HCT116 (cell line): ENCODE measurements at regions not wholly inside any gene's neighbourhood (a gene's known extent, or its start where the extent isn't known, plus 50 kb on each side); places are given as distances from the start of the nearest gene placed in this dataset.

Source experiments
- ATAC-seq: fragments of 200-7000 bp; cut with Tn5 transposase; 2 replicates; pipeline ENCODE4 v1.9.1; 2020; ENCODE audit warnings: mild to moderate bottlenecking, moderate library complexity
- BruUV-seq: library from RNA; stranded (reverse); fragments of 400-500 nt; replicated peaks from 2 replicates; lab custom pipeline; 2021; lab: Mats Ljungman, UMichigan
- CTCF ChIA-PET: fragments of 300-600 bp; sonication (Branson Sonifier 250); formaldehyde crosslinking; loops from one replicate; lab custom pipeline; 2021; ENCODE audit warnings: antibody characterized with exemption; lab: Charles Lee
- POLR2A ChIA-PET: fragments of 300-600, 350-600 bp; sonication (Branson Sonifier 250); formaldehyde crosslinking; loops from one replicate; lab custom pipeline; 2021; ENCODE audit warnings: antibody characterized with exemption; lab: Charles Lee
- RAD21 ChIA-PET, 2 experiments: fragments of 300-600 bp; sonication (Branson Sonifier 250); formaldehyde crosslinking; loops; one replicate each; lab custom pipeline; 2023; ENCODE audit warnings: low total read pairs in 2 of 2; ENCODE audit not compliant: uncharacterized antibody in 2 of 2, unreplicated experiment in 2 of 2, low non-redundant PET in 1 of 2; lab: Charles Lee
- DNase-seq: peaks from one replicate; pipeline ENCODE4 v3.0.0-alpha.2; 2010; ENCODE audit warnings: low read depth, low spot score
- H2AFZ ChIP-seq: fragments of 200-600 bp; shearing (Covaris generic), sonication (generic); 2 replicates; pipeline ENCODE4 v1.6.1; 2017; ENCODE audit warnings: low read depth, mixed run types, mixed read lengths, antibody characterized with exemption, low read length; ENCODE audit not compliant: poor library complexity, severe bottlenecking
- H3K27ac ChIP-seq: 2 replicates; pipeline ENCODE4 v1.5.1; 2012; ENCODE audit warnings: low read depth, low read length
- H3K27me3 ChIP-seq: fragments of 200-600 bp; sonication (generic); 2 replicates; pipeline ENCODE4 v1.6.1; 2016; ENCODE audit warnings: mixed run types, low read length, mixed read lengths; ENCODE audit not compliant: insufficient read depth
- H3K36me3 ChIP-seq, 2 experiments: fragments of 200-500 bp in 1 of 2; fragments of 200-600 bp in 1 of 2; sonication (Bioruptor generic) in 1 of 2; sonication (generic) in 1 of 2; 2 replicates each; pipeline versions ENCODE4 v1.5.1 to v1.6.1; 2014 to 2016; ENCODE audit warnings: low read length in 2 of 2, inconsistent platforms in 1 of 2, mixed read lengths in 1 of 2, mixed run types in 1 of 2; ENCODE audit not compliant: insufficient read depth in 2 of 2, control insufficient read depth in 1 of 2
- H3K4me1 ChIP-seq, 2 experiments: fragments of 200-600 bp in 1 of 2; sonication (generic) in 1 of 2; 2 replicates each; pipeline versions ENCODE4 v1.5.1 to v1.6.1; 2012 to 2017; ENCODE audit warnings: low read length in 2 of 2, inconsistent platforms in 1 of 2, mild to moderate bottlenecking in 1 of 2, mixed read lengths in 1 of 2, mixed run types in 1 of 2, moderate library complexity in 1 of 2; ENCODE audit not compliant: insufficient read depth in 2 of 2, control insufficient read depth in 1 of 2
- H3K4me2 ChIP-seq: fragments of 200-600 bp; sonication (generic); 2 replicates; pipeline ENCODE4 v1.6.1; 2017; ENCODE audit warnings: mixed run types, low read length, mixed read lengths
- H3K4me3 ChIP-seq, 2 experiments: fragments of 200-600 bp in 1 of 2; sonication (generic) in 1 of 2; replicated peaks in 1 of 2; 2 replicates each; pipeline ENCODE4 v1.5.1; 2011 to 2016; ENCODE audit warnings: low read length in 2 of 2, control low read depth in 1 of 2, low read depth in 1 of 2, mild to moderate bottlenecking in 1 of 2, mixed read lengths in 1 of 2, mixed run types in 1 of 2
- H3K79me2 ChIP-seq: fragments of 200-600 bp; sonication (generic); 2 replicates; pipeline ENCODE4 v1.6.1; 2017; ENCODE audit warnings: mild to moderate bottlenecking, mixed run types, low read length, moderate library complexity, mixed read lengths; ENCODE audit not compliant: insufficient read depth
- H3K9ac ChIP-seq: fragments of 200-600 bp; sonication (generic); 2 replicates; pipeline ENCODE4 v1.6.1; 2016; ENCODE audit warnings: low read length, mixed read lengths
- H3K9me2 ChIP-seq: fragments of 200-600 bp; sonication (generic), shearing (Covaris generic); 2 replicates; pipeline ENCODE4 v1.6.1; 2017; ENCODE audit warnings: mixed run types, mild to moderate bottlenecking, moderate library complexity; ENCODE audit not compliant: insufficient read depth
- H3K9me3 ChIP-seq, 2 experiments: fragments of 200-500 bp in 1 of 2; fragments of 200-600 bp in 1 of 2; sonication (Bioruptor generic) in 1 of 2; sonication (generic) in 1 of 2; 2 replicates each; pipeline ENCODE4 v1.6.1; 2014 to 2017; ENCODE audit warnings: low read length in 2 of 2, mixed read lengths in 2 of 2, inconsistent platforms in 1 of 2, low read depth in 1 of 2, mild to moderate bottlenecking in 1 of 2, mixed run types in 1 of 2, moderate library complexity in 1 of 2; ENCODE audit not compliant: control insufficient read depth in 1 of 2, insufficient read depth in 1 of 2
- H4K20me1 ChIP-seq: fragments of 200-600 bp; sonication (generic), shearing (Covaris generic); 2 replicates; pipeline ENCODE4 v1.6.1; 2017; ENCODE audit warnings: mixed run types, mild to moderate bottlenecking, moderate library complexity; ENCODE audit not compliant: insufficient read depth
- CBX3 ChIP-seq: IDR thresholded peaks from 2 replicates; pipeline ENCODE4 v1.6.1; 2012; ENCODE audit warnings: low read depth
- JUND ChIP-seq: IDR thresholded peaks from 2 replicates; pipeline ENCODE4 v1.6.1; 2012
- SRF ChIP-seq: IDR thresholded peaks from 2 replicates; pipeline ENCODE4 v1.6.1; 2012; ENCODE audit warnings: low read depth
- intact Hi-C: fragments of 100-400 bp; cut with micrococcal nuclease; formaldehyde crosslinking; loops from 2 replicates; pipeline ENCODE4 v1.10.0; 2022

GRCh38 chr6:141956046-141956761 lies 176.5 kb upstream of the GJE1 start:
- no peaks in the 10 kb centered on the region for H3K36me3 ChIP-seq
- H2AFZ ChIP-seq: no peak overlapping the region
- no peaks in the 10 kb centered on the region for H3K79me2 ChIP-seq
- no peak overlapping the region for H3K4me2 ChIP-seq
- H3K9me2 ChIP-seq: no peaks in the 10 kb centered on the region
- no peak overlapping the region for H3K27ac ChIP-seq
- no peaks in the 10 kb centered on the region for H3K27me3 ChIP-seq
- H3K9ac ChIP-seq: no peak overlapping the region
- BruUV-seq: no TSS peak
- H3K9me3 ChIP-seq: no peaks in the 10 kb centered on the region; a peak in 2 of 4 replicates
- CTCF ChIA-PET: no interaction called here
- peaks cover 0 to 6% of the 10 kb centered on the region in 2 experiments; a peak in 1 of 4 replicates for H3K4me1 ChIP-seq
- DNase-seq (no peak), ATAC-seq (no peak)
- no peak overlapping the region for H3K4me3 ChIP-seq
- intact Hi-C loops: no loop called here
- RAD21 ChIA-PET: no interaction called here
- TF ChIP-seq JUND: no peak
- TF ChIP-seq SRF: no peak
- H4K20me1 ChIP-seq: no peaks in the 10 kb centered on the region
- POLR2A ChIA-PET: no interaction called here

GRCh38 chr6:141953072-141953471 lies 179.7 kb upstream of the GJE1 start:
- H3K27me3 ChIP-seq: no peaks in the 10 kb centered on the region
- DNase-seq: no peak
- H3K79me2 ChIP-seq: no peaks in the 10 kb centered on the region
- no peaks in the 10 kb centered on the region for H3K36me3 ChIP-seq
- ATAC-seq: no peak
- TF ChIP-seq CBX3: no peak
- POLR2A ChIA-PET: no interaction called here
- H3K4me2 ChIP-seq: no peak overlapping the region
- H3K27ac ChIP-seq: no peak overlapping the region
- no peaks in the 10 kb centered on the region; a peak in 2 of 4 replicates for H3K9me3 ChIP-seq
- intact Hi-C loops: no loop called here
- BruUV-seq: no TSS peak
- RAD21 ChIA-PET: no interaction called here
- H3K4me3 ChIP-seq: no peak overlapping the region
- H4K20me1 ChIP-seq: no peaks in the 10 kb centered on the region
- CTCF ChIA-PET: no interaction called here
- no peak overlapping the region for H3K9ac ChIP-seq
- no peaks in the 10 kb centered on the region for H3K9me2 ChIP-seq
- peaks cover 0 to 6% of the 10 kb centered on the region in 2 experiments; a peak in 1 of 4 replicates for H3K4me1 ChIP-seq
- H2AFZ ChIP-seq: no peak overlapping the region
